HG03045 (cell line): ENCODE measurements at regions not wholly inside any gene's neighbourhood (a gene's known extent, or its start where the extent isn't known, plus 50 kb on each side); places are given as distances from the start of the nearest gene placed in this dataset.
"Not testable (repeated sequence)": the region's sequence is repeated elsewhere in the genome, so short reads cannot be mapped to it uniquely, and the experiment has no call there.

Experiments
- ATAC-seq: cut with Tn5 transposase; IDR thresholded peaks from one replicate; pipeline ENCODE4 v1.9.1; 2021; ENCODE audit warnings: mild to moderate bottlenecking, moderate library complexity; ENCODE audit not compliant: unreplicated experiment

GRCh38 chr2:144625626-144626025 lies 105.7 kb upstream of the ZEB2 start:
- ATAC-seq = no peak

- no peak for ATAC-seq
Observed at GRCh38 chr2:144625226-144625625, 105.3 kb upstream of the ZEB2 start.

GRCh38 chr2:144624451-144624850 lies 104.5 kb upstream of the ZEB2 start:
- ATAC-seq = no peak

GRCh38 chr2:144622373-144622772 lies 102.5 kb upstream of the ZEB2 start:
- not testable (repeated sequence) for ATAC-seq

- ATAC-seq = no peak
Observed at GRCh38 chr2:144621266-144621665, 101.3 kb upstream of the ZEB2 start.

- ATAC-seq = no peak
Observed at GRCh38 chr2:144619760-144620159, 99.8 kb upstream of the ZEB2 start.

GRCh38 chr2:144617171-144617570 lies 97.3 kb upstream of the ZEB2 start:
- not testable (repeated sequence) for ATAC-seq

- no peak for ATAC-seq
Observed at GRCh38 chr2:144615866-144616565, 96.1 kb upstream of the ZEB2 start.

- no peak for ATAC-seq
Observed at GRCh38 chr2:144607891-144608521, 88.1 kb upstream of the ZEB2 start.

GRCh38 chr2:144607099-144607498 lies 87.2 kb upstream of the ZEB2 start:
- no peak for ATAC-seq

GRCh38 chr2:144606466-144607095 lies 86.7 kb upstream of the ZEB2 start:
- ATAC-seq = no peak

- no peak for ATAC-seq
Observed at GRCh38 chr2:144605231-144605840, 85.4 kb upstream of the ZEB2 start.

GRCh38 chr2:144603334-144603733 lies 83.4 kb upstream of the ZEB2 start:
- ATAC-seq = no peak

- ATAC-seq = no peak
Observed at GRCh38 chr2:144598906-144599305, 79.0 kb upstream of the ZEB2 start.

GRCh38 chr2:144597894-144598593 lies 78.1 kb upstream of the ZEB2 start:
- ATAC-seq = no peak

GRCh38 chr2:144597388-144597787 lies 77.5 kb upstream of the ZEB2 start:
- ATAC-seq = no peak

- peak; percentile 67 for ATAC-seq
Observed at GRCh38 chr2:144596073-144596871, 76.4 kb upstream of the ZEB2 start.

- no peak for ATAC-seq
Observed at GRCh38 chr2:144595686-144596072, 75.8 kb upstream of the ZEB2 start.

GRCh38 chr2:144595279-144595678 lies 75.4 kb upstream of the ZEB2 start:
- ATAC-seq = no peak

GRCh38 chr2:144593803-144594202 lies 73.9 kb upstream of the ZEB2 start:
- no peak for ATAC-seq
